ENCODE measurements at regions not wholly inside any gene's neighbourhood (a gene's known extent, or its start where the extent isn't known, plus 50 kb on each side); places are given as distances from the start of the nearest gene placed in this dataset.

DNA sequence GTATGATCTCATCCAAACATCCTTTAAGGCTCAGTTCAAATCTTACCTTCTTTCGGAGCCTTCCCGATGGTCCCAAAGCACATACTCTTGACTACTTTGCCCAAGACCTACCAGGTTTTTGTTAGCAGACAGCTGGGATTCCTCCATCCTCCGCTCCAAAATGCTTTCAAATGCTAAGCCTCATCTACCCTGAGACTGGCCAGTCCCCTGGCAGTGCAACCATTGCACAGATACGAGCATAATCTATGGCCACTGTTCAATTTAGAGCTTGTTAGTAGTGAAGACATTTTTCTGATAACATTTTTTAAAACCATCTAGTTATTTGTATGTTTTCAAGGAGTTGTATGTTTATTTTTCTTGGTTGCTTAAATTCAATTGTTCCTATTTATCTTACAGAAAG, 264.4 kb upstream of the NR2F2 start:
- TF ChIP-seq, protein P1, sequence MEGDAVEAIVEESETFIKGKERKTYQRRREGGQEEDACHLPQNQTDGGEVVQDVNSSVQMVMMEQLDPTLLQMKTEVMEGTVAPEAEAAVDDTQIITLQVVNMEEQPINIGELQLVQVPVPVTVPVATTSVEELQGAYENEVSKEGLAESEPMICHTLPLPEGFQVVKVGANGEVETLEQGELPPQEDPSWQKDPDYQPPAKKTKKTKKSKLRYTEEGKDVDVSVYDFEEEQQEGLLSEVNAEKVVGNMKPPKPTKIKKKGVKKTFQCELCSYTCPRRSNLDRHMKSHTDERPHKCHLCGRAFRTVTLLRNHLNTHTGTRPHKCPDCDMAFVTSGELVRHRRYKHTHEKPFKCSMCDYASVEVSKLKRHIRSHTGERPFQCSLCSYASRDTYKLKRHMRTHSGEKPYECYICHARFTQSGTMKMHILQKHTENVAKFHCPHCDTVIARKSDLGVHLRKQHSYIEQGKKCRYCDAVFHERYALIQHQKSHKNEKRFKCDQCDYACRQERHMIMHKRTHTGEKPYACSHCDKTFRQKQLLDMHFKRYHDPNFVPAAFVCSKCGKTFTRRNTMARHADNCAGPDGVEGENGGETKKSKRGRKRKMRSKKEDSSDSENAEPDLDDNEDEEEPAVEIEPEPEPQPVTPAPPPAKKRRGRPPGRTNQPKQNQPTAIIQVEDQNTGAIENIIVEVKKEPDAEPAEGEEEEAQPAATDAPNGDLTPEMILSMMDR (IDR thresholded peaks at IDR 0.05) = no peak
- TF ChIP-seq POLR2AphosphoS5 (IDR thresholded peaks at IDR 0.05) = no peak
- TF ChIP-seq POLR2A (IDR thresholded peaks at IDR 0.05) = no peak
- TF ChIP-seq EP300 (IDR thresholded peaks at IDR 0.05) = no peak
